HepG2 (cell line): ENCODE measurements at regions not wholly inside any gene's neighbourhood (a gene's known extent, or its start where the extent isn't known, plus 50 kb on each side); places are given as distances from the start of the nearest gene placed in this dataset.

Experiments
- ATF1 ChIP-seq: IDR thresholded peaks from 2 replicates; pipeline ENCODE4 v1.6.1; 2016; ENCODE audit warnings: mild to moderate bottlenecking, control low read depth
- CHCHD3 ChIP-seq: sonication (generic); formaldehyde crosslinking; IDR thresholded peaks from 2 replicates; pipeline ENCODE4 v1.8.0; 2022; ENCODE audit warnings: mild to moderate bottlenecking, missing genetic modification reagents, moderate library complexity
- HCFC1 ChIP-seq: fragments of 150-350 bp; IDR thresholded peaks from 2 replicates; pipeline ENCODE4 v1.6.1; 2014; ENCODE audit warnings: low read depth, low read length
- KIAA2018 ChIP-seq: sonication (generic); formaldehyde crosslinking; IDR thresholded peaks from 2 replicates; pipeline ENCODE4 v1.5.0; 2020; ENCODE audit warnings: mild to moderate bottlenecking, missing genetic modification reagents, borderline replicate concordance
- ZNF143 ChIP-seq: sonication (generic); formaldehyde crosslinking; IDR thresholded peaks from 2 replicates; pipeline ENCODE4 v1.4.0; 2020; ENCODE audit warnings: missing genetic modification reagents
- ZNF569 ChIP-seq: sonication (generic); formaldehyde crosslinking; IDR thresholded peaks from 2 replicates; pipeline ENCODE4 v1.5.0; 2020; ENCODE audit warnings: mild to moderate bottlenecking, missing genetic modification reagents, moderate library complexity, borderline replicate concordance
- ZNF749 ChIP-seq: sonication (generic); formaldehyde crosslinking; IDR thresholded peaks from 2 replicates; pipeline ENCODE4 v1.8.0; 2022; ENCODE audit warnings: mild to moderate bottlenecking, missing genetic modification reagents, moderate library complexity, borderline replicate concordance

GRCh38 chr9:1236061-1236460 is 185.9 kb downstream of the DMRT2 start (continued):
- TF ChIP-seq CHCHD3, result no peak
- TF ChIP-seq KIAA2018, result no peak
- no peak for TF ChIP-seq ZNF569 (CRISPR knock-in tag)
- TF ChIP-seq HCFC1, result no peak
- TF ChIP-seq ZNF143 (CRISPR knock-in tag), result no peak
- no peak for TF ChIP-seq ZNF749 (CRISPR knock-in tag)
- TF ChIP-seq ATF1, result no peak
